ELR (cell line): ENCODE measurements at regions not wholly inside any gene's neighbourhood (a gene's known extent, or its start where the extent isn't known, plus 50 kb on each side); places are given as distances from the start of the nearest gene placed in this dataset.
"Not testable (repeated sequence)": the region's sequence is repeated elsewhere in the genome, so short reads cannot be mapped to it uniquely, and the experiment has no call there.

ENCODE experiments used
- DNase-seq: peaks from one replicate; pipeline ENCODE4 v3.0.0-alpha.2; 2015; ENCODE audit warnings: low read depth

DNA sequence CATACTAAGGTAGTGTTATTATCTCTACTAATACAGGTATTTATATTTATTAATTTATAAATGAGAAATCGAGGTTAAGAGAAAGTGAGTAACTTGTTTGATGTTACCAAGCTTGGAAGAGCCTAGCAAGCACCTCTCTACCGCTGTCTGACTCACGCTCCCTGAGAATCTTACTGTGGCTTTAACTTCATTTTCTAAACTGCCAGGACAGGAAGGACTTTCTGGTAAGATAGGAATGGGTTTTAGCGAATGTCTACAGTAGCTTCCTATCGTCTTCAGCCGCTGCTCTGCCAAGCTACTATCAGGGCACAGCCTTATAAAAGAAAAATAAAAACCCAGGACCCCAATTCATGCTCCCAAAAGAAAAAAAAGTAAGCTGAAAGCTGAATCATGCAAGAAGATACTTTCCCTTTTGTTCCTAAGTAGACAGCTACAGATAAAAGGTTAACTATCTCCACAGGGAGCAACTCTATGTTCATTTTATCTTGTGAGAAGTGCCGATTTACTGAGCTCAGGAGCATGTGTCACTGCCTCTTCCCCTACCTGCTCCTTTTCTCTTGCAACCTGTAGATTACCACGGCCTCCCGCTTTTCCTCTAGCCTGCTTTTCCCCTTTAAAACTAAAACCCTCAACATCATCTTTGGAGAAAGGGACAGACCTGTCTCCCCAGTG, 60.2 kb downstream of the THNSL1 start:
- peak; percentile 18 for DNase-seq

GRCh38 chr10:25078658-25079431, 62.4 kb downstream of the THNSL1 start:
- DNase-seq: no peak

GRCh38 chr10:25080880-25081581, 64.6 kb downstream of the THNSL1 start:
- peak; percentile 84 for DNase-seq

DNA sequence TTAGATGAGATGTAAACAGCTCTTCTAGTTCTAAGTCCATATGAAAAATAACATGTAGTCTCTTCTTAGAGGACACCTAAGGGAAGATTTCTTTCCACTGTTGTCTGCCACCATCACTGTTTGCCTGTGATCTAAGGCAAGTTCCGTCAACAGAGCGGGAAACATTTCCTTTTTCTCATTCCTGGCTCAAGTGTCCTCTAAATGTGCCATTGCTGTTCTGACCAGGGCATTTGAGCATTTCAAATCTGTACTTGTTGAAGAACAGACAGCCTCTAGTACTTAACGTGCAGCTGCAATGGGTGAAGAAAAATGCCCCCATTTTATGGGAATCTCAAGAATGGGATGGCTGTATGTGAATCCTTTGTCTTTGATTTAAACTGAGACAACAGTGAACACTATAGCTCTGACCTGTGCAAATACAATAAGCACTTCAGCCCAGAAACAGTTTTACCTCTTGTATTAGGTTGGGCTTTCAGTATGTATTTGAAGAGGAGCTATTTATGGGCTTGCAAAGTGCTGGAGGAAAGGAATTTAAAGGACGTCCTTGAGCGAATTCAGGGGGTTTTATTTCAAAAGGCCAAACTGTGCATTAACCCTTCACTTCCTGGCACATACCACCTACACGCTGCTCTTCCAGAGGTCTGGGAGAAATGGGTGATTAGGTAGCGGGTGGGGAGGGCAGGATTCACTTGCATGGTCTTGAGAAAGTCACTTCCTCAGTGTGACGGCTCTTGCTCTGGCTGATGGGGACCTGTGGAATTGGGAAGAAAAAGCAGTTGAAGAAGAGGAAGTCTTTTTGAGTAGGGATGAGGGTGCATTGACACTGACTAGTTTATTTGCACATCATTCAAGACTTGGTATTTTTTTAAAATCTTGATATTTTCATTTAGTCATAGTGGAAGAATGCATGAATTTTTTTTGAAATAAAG, 66.1 kb downstream of the THNSL1 start:
- no peak for DNase-seq

GRCh38 chr10:25083546-25084111, 67.2 kb downstream of the THNSL1 start:
- no peak for DNase-seq

GRCh38 chr10:25084447-25084846, 68.0 kb downstream of the THNSL1 start:
- DNase-seq: no peak

GRCh38 chr10:25094590-25094989, 78.2 kb downstream of the THNSL1 start:
- DNase-seq: no peak

DNA sequence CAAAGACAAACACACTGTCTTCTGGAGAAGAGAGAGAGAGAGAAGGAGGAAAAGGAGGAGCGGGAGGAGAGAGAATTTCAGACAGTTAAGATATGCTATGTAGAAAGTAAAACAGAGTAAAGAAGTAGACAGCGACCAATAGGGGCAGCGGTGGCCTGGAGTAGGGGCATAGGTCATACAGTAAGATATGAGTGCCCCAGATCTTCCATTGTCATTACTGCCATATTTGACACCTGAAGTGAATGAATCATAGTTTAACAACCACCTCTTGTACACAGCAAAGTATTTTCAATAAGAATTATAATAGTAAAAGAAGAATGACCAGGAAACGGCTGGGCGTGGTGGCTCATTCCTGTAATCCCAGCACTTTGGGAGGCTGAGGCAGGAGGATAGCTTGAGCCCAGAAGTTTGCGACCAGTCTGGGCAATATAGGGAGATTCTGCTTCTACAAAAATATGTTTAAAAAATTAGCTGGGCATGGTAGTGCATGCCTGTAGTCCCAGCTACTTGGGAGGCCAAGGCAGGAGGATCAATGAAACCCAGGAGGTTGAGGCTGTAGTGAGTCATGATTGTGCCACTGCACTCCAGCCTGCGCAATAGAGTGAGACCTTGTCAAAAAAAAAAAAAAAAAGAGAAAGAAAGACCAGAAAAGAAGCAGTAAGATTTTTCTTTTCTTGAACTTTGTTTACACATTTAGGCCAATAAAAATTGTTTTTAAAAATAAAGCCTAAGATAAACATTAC, 77.0 kb upstream of the GPR158 start:
- no peak for DNase-seq

DNA sequence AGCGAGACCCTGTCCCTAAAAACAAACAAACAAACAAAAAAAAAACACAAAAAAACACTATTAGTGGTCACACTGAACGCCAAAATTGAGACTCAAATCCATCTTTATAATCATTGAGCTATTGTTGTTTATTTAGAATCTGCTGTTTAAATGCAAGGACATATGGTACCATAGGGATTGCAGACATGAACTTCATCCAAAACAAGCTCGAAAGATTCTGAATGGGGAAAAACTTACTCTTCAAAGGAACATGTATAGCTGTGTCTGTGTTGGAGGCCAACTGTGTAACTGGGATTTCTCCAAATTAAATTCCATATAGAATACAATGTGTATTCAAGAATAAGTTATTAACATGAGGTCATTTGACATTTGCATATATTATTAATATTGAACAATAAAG, 74.7 kb upstream of the GPR158 start:
- no peak for DNase-seq

DNA sequence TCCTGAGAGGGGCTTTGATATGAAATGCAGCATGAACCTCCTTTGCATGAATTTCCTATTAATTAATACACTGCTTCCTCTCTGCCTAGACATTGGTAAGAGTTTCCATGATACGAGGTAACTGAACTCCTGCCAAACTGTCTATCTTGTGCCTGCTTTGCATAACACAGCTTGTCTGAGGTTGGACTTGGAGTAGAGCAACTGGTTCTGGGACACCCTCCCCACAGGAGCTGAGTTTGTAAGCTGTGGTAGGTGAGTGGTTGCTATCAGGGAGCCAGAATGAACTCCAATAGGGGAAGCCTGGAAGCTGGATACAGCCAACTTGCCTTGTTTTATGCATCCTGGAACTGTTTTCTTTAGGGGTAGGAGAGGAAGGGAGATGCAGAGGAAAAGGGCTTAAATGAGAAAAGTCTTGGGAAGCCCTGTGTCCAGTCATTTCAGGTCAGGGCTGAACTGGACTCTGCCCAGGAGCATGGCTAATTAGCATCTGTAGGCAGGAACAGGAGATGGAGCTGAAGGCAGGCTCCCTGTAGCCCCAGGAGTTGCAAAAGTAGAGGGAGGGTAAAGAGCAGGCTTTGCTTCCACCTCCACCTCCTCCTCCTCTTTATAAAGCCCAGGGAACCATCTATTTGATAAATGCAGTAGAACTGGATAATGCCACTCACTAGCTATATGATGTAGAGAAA, 73.2 kb upstream of the GPR158 start:
- DNase-seq: no peak

GRCh38 chr10:25102147-25102822, 72.5 kb upstream of the GPR158 start:
- DNase-seq: no peak

GRCh38 chr10:25103703-25104102, 71.1 kb upstream of the GPR158 start:
- no peak for DNase-seq

DNA sequence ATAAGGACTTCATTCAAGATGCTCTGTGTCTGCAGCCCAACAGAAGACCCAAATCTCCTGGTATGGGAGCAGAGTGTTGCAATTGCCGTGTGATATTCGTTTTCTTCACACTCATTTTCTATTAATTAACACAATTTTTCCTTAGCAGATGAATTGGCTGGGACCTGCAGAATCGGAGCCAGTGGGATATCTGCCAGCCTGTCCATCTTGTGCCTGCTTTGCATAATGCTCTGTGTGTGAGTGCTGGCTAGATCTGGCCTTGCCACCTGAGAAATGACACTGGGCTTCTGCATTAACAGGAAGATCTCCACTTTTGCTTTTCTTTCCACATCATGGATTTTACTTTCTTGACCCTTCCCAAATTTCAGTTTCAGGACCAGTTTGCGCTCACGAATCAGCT, 70.4 kb upstream of the GPR158 start:
- DNase-seq: no peak

GRCh38 chr10:25105262-25105661, 69.5 kb upstream of the GPR158 start:
- DNase-seq: no peak

DNA sequence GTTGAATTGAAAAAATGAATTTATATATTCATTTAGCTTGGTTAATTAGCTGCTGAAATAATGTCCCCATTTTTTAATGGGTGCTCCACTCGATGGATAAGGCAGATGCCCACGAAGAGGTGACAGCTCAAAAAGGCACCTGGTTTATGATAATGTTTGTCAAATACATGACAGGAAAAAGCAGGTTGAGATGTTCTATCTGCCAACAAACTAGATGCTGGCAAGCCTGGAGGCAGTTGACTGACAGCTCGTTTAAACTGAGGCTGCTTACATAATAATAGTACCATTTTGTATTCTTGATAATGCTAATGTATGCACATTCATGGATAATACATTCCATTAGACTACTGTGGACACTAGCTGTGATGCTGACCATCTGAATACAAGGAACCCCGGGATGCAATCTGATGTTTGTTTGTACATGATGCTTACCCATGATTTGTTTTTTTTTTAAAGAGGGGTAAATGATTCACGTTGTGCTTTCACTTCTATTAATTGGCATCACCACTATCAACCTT, 69.0 kb upstream of the GPR158 start:
- DNase-seq: no peak

DNA sequence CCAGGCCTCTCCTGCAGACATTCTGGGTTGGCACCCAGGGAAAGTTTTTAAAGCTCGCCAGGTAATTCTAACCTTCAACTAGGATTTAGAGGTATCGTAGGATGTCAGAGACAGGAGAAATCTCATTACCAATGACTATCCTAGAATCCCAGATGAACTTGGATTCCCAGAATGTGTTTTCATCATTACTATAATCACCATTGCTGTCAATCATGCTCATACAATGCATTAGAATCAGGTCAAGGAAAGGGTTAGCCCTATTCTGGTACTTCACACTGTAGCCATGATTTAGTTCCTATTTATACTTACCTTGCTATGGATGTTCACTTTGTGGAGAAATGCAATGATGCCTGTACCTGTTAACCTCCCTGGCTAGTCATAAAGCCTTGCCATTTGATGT, 67.0 kb upstream of the GPR158 start:
- DNase-seq: no peak

GRCh38 chr10:25109896-25110295, 64.9 kb upstream of the GPR158 start:
- not testable (repeated sequence) for DNase-seq

DNA sequence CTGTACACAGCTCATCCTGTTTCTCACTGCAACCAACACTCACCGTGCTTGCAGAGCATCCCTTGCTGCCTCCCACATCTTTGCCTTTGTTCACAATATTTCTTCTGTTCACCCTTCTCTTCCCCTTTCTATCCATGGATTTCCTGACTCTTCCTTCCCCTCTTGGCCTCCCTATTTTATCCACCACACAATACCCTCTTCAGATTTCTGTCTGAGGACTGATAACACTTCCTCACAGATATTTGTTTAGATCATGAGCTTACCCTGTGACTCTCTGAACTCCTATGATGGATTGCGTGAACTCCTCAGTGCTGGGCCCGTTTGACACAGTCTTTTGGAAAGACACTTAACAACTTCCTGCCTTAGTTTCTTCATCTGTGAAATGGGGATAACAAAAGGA, 62.8 kb upstream of the GPR158 start:
- DNase-seq: peak; percentile 6
